A673 (cell line): ENCODE measurements at regions not wholly inside any gene's neighbourhood (a gene's known extent, or its start where the extent isn't known, plus 50 kb on each side); places are given as distances from the start of the nearest gene placed in this dataset.

Experiments
- BruUV-seq: library from RNA; stranded (reverse); fragments of 400-500 nt; replicated peaks from 2 replicates; lab custom pipeline; 2021; lab: Mats Ljungman, UMichigan
- CTCF ChIA-PET: fragments of 300-600 bp; sonication (Branson Sonifier 250); formaldehyde crosslinking; loops from one replicate; lab custom pipeline; 2022; ENCODE audit warnings: antibody characterized with exemption; lab: Charles Lee
- POLR2A ChIA-PET: fragments of 300-600 bp; sonication (Branson Sonifier 250); formaldehyde crosslinking; loops from one replicate; lab custom pipeline; 2022; ENCODE audit warnings: antibody characterized with exemption; ENCODE audit not compliant: low non-redundant PET; lab: Charles Lee
- DNase-seq: peaks from one replicate; pipeline ENCODE4 v3.0.0-alpha.2; 2015; ENCODE audit warnings: low spot score
- H3K27ac ChIP-seq: fragments of 200-600 bp; sonication (generic); 2 replicates; pipeline ENCODE4 v1.5.1; 2016; ENCODE audit warnings: mixed run types, low read depth, mild to moderate bottlenecking, mixed read lengths, antibody characterized with exemption, low read length; ENCODE audit not compliant: poor library complexity, severe bottlenecking
- H3K27me3 ChIP-seq: fragments of 200-600 bp; sonication (generic); replicated peaks from 2 replicates; pipeline ENCODE4 v1.6.1; 2017; ENCODE audit warnings: mixed run types, low read depth, mild to moderate bottlenecking, mixed read lengths, antibody characterized with exemption, low read length; ENCODE audit not compliant: insufficient read depth, poor library complexity
- H3K36me3 ChIP-seq: fragments of 200-600 bp; sonication (generic); 2 replicates; pipeline ENCODE4 v1.6.1; 2016; ENCODE audit warnings: mixed run types, mild to moderate bottlenecking, mixed read lengths, antibody characterized with exemption, low read length; ENCODE audit not compliant: insufficient read depth, poor library complexity, severe bottlenecking
- H3K4me1 ChIP-seq: fragments of 200-600 bp; sonication (generic); 2 replicates; pipeline ENCODE4 v1.6.1; 2017; ENCODE audit warnings: mixed run types, mild to moderate bottlenecking, mixed read lengths, antibody characterized with exemption, low read length; ENCODE audit not compliant: insufficient read depth, poor library complexity, severe bottlenecking
- H3K4me3 ChIP-seq: fragments of 200-600 bp; sonication (generic); 2 replicates; pipeline ENCODE4 v1.5.1; 2016; ENCODE audit warnings: low read depth, mixed run types, mild to moderate bottlenecking, mixed read lengths, low read length; ENCODE audit not compliant: poor library complexity, severe bottlenecking
- H3K9me3 ChIP-seq: fragments of 200-600 bp; sonication (generic); 2 replicates; pipeline ENCODE4 v1.6.1; 2016; ENCODE audit warnings: mixed run types, low read depth, mild to moderate bottlenecking, mixed read lengths, antibody characterized with exemption, low read length; ENCODE audit not compliant: poor library complexity, severe bottlenecking
- CTCF ChIP-seq: fragments of 300-800, 200-600 bp; sonication (generic); conservative IDR thresholded peaks from 2 replicates; pipeline ENCODE4 v1.5.1; 2017; ENCODE audit warnings: low read depth, mild to moderate bottlenecking, antibody characterized with exemption, low read length, moderate library complexity, mixed read lengths
- EZH2 ChIP-seq: fragments of 200-600 bp; sonication (generic); IDR thresholded peaks from 2 replicates; pipeline ENCODE4 v1.6.1; 2017; ENCODE audit warnings: borderline replicate concordance, low read depth, mild to moderate bottlenecking, mixed read lengths, antibody characterized with exemption, low read length; ENCODE audit not compliant: poor library complexity, severe bottlenecking
- intact Hi-C: fragments of 100-400 bp; cut with micrococcal nuclease; formaldehyde crosslinking; loops from one replicate; pipeline ENCODE4 v1.10.0; 2022; ENCODE audit not compliant: unreplicated experiment

- TF ChIP-seq EZH2 (no peak), CTCF (no peak)
- DNase-seq = no peak
- H3K36me3 ChIP-seq = no peaks in the 10 kb centered on the region
- intact Hi-C loops = no loop called here
- H3K9me3 ChIP-seq = no peaks in the 10 kb centered on the region
- ChIA-PET CTCF (no interaction called here), POLR2A (no interaction called here)
- no peak overlapping the region for H3K4me3 ChIP-seq
- H3K27ac ChIP-seq = no peak overlapping the region
- no peaks in the 10 kb centered on the region for H3K4me1 ChIP-seq
- no peaks in the 10 kb centered on the region for H3K27me3 ChIP-seq
- no TSS peak for BruUV-seq
Observed at GRCh38 chr2:106032676-106033075, 161.4 kb downstream of the UXS1 start.

GRCh38 chr2:106030287-106031268 is 163.5 kb downstream of the UXS1 start:
- intact Hi-C loops = no loop called here
- POLR2A ChIA-PET = no interaction called here
- H3K27me3 ChIP-seq = no peaks in the 10 kb centered on the region
- H3K4me3 ChIP-seq = no peak overlapping the region
- H3K9me3 ChIP-seq = no peaks in the 10 kb centered on the region
- no TSS peak for BruUV-seq
- H3K36me3 ChIP-seq = no peaks in the 10 kb centered on the region
- H3K27ac ChIP-seq = no peak overlapping the region
- H3K4me1 ChIP-seq = peaks cover 4% of the 10 kb centered on the region
- no peak for DNase-seq
- CTCF ChIA-PET = no interaction called here
- TF ChIP-seq CTCF = no peak
- TF ChIP-seq EZH2 = no peak

GRCh38 chr2:106028192-106028591 is 165.9 kb downstream of the UXS1 start:
- no peak for DNase-seq
- TF ChIP-seq EZH2 = no peak
- TF ChIP-seq CTCF = no peak
- Histone ChIP-seq H3K4me1 (peaks cover 4% of the 10 kb centered on the region), H3K4me3 (no peak overlapping the region), H3K27me3 (no peaks in the 10 kb centered on the region), H3K36me3 (no peaks in the 10 kb centered on the region), H3K27ac (no peak overlapping the region), H3K9me3 (no peaks in the 10 kb centered on the region)
- BruUV-seq = no TSS peak
- ChIA-PET POLR2A (no interaction called here), CTCF (no interaction called here)
- intact Hi-C loops = no loop called here
